Adipose tissue (tissue), 3 donors: ENCODE measurements at regions not wholly inside any gene's neighbourhood (a gene's known extent, or its start where the extent isn't known, plus 50 kb on each side); places are given as distances from the start of the nearest gene placed in this dataset.

Source experiments
- H3K27ac ChIP-seq: one replicate; pipeline ENCODE4 v1.5.1; 2013; ENCODE audit warnings: low read depth, low read length
- WGBS, 3 donors: extraction: QIAGEN DNeasy Blood & Tissue Kit; methylation state at CpG; one replicate each; pipeline ENCODE4 v1.1.7; 2013; 5-methylcytosine and 5-hydroxymethylcytosine counted together
- donor health status: healthy with polysubstance abuse.
- donor health status: Bipolar disorder and iron deficiency.
- donor health status: healthy.

DNA sequence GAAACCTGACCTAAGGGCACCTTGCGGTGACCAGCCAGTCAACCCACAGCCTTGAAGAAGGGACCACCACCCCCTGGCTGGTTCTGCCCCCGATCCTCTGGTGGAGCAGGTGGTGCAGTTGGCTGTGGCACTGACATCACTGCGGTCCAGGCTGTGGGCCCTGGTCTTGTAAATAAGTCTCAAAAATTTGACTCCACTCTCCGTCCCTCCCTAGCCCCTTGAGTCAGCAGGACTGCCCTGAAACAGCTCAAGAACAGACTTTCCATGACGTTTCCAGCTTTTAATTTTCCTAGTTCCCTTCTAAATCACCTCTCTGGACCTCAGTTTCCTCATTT lies 134.8 kb upstream of the BOD1 start:
- H3K27ac ChIP-seq, result no peak overlapping the region
- WGBS, 3 donors, result 90 to 92% (median 90%) methylated on average over 5 of the region's 5 CpGs

DNA sequence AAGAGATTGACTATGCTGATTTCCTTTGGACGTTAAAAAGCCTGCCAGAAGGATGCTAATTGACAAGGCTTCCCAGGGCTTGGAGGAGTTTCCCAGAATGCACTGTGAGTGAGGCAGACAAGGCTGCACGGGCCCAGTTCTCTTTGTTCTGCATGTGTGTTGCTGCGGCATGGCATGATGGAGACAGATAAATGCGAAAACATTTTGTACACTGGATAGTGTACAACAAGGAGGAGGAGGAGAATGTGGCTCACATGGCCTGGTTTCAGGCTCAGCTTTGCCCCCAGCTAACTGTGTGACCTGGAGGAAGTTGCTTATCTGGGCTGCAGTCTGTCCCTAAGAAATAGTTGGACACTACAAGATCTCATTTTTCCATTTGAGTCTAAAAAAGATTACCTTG lies 135.5 kb upstream of the CPEB4 start:
- H3K27ac ChIP-seq, result no peak overlapping the region

DNA sequence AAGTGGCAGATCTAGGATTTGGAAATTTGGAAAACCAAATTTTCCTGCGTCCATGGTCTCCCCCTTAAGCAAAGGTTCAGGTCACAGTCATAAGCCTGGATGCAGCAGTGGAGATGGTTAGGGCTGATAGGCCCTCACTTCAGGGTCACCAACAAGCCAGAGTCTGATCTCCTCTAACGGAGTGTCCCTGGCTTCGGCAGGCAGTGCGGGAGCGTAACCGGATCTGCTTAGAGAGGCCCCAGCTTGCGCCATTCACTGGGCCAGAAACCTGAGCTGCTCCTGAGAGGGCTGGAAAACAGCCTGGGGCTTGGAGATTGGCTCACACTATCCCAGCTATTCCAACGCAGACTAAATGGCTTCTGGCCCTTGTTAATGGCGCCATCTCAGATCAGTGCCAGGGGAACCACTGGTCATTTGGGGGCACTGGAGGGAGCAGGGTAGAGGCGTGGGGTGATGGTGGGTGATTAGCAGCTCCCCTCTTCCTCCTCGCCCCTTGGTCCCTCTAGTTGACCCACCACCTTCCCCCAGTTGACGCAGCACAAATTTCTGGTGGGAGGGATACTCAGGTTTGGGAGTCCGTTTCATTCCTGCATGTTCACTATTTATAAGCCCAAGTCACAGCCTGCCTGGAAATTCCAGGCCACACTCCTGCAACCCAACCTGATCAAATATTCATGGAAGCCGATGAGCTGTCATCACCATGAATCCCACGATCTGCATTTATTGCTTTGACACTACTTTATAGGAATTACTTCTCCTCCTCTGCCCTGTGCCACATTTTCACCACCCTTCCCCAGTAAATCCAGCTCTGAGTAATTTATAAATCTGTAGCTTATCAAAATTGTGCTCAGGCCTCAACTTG lies 134.6 kb upstream of the CPEB4 start:
- 84 to 87% (median 86%) methylated on average over 15 of the region's 15 CpGs for WGBS, 3 donors
- H3K27ac ChIP-seq, result no peak overlapping the region

More for the DNA sequence above, 135.5 kb upstream of the CPEB4 start:
- WGBS, 3 donors, result 87 to 90% (median 88%) methylated on average over 4 of the region's 4 CpGs

DNA sequence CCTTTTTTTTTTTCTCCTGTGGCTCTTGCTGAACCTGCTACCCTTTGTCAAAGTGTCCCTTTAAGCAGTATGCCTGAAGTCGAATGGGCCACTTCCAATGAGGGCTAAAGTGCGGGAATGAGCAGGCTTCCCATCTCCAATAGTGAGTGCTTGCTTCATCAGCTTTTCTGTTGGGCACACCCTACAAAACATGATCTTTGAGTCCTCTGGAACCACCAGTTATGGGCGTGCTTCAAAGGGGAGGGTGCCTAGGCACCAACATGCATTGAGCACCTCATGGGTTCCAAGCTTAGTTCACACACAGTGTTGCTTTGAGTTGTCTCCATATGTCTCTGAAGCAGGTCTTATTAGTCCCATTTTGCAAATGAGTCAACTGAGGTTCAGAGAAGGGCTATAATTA lies 132.8 kb upstream of the CPEB4 start:
- 86 to 93% (median 88%) methylated on average over 3 of the region's 3 CpGs for WGBS, 3 donors
- H3K27ac ChIP-seq, result no peak overlapping the region

DNA sequence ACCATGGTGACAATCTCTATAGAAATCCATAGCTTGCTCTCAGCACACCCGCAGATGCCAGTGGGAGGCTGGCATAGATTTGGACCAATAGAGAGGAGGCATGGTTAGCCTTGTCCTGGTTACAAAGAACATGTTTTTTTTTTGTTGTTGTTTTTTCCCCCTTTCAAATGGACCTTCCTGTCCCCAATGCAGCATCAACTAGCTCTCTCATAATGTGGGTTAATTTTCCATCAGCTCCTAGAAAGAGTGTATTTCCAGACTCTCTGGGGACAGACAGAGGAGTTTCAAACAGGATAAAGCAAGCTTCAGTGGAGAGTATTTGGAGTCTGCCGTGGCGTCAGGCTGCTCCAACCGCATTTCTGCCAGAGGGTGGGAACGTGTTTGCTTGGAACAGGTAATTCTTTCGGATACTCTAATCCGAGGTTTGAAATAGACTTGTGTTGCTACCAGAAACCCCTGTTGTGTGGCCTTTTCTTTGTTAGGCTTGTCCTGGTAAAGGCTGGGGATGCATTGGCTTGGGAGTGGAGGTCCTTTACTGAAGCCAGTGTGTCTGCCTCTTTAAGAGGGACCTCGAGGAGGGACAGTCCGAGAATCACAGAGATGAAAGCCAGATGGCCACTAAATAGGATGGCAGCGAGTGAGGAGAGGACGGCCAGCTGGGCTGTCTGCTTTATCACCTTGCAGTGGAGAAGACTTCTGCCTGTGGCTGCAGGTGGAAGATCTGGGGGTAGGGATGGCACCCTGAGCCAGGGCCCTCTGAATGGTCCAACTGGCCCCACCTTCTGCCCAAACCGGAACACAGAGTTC lies 130.5 kb upstream of the CPEB4 start:
- no peak overlapping the region for H3K27ac ChIP-seq
- 57 to 71% (median 67%) methylated on average over 12 of the region's 12 CpGs for WGBS, 3 donors

DNA sequence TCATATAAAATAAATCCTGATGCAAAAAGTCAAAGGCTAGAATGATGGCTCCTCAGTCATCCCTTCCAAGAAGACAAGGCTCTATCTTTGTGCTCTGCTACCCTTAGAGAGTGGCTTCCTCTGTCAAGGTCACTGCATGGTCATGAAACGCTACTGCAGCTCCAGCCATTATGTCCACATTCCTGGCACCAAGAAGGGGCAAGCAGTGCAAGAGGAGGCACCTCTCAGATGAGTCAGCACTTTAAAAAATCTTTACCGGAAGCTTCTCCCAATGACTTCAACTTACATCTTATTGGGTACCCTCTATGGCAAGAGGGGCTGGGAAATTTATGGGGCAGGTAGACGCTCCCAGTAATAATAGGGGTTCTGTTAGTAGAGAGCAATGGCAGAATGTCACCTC lies 129.5 kb upstream of the CPEB4 start:
- 74 to 81% (median 77%) methylated on average over 3 of the region's 3 CpGs for WGBS, 3 donors
- no peak overlapping the region for H3K27ac ChIP-seq

DNA sequence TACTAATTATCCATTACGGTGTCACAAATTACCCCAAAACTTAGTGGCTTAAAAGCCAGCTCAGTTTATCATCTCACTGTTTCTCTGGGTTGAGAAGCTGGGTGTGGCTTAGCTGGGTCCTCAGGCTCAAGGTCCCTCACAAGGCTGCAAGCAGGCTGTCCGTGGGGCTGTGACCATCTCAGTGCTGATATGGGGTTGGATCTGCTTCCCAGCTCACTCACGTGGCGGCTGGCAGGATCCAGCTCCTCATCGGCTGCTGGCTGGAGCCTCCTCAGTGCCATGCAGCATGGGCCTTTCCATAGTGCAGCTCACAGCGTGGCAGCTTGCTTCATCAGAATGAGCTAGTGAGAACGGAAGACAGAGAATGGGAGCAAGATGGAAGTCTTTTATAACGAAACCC lies 128.5 kb upstream of the CPEB4 start:
- 92 to 93% (median 93%) methylated on average over 8 of the region's 8 CpGs for WGBS, 3 donors

DNA sequence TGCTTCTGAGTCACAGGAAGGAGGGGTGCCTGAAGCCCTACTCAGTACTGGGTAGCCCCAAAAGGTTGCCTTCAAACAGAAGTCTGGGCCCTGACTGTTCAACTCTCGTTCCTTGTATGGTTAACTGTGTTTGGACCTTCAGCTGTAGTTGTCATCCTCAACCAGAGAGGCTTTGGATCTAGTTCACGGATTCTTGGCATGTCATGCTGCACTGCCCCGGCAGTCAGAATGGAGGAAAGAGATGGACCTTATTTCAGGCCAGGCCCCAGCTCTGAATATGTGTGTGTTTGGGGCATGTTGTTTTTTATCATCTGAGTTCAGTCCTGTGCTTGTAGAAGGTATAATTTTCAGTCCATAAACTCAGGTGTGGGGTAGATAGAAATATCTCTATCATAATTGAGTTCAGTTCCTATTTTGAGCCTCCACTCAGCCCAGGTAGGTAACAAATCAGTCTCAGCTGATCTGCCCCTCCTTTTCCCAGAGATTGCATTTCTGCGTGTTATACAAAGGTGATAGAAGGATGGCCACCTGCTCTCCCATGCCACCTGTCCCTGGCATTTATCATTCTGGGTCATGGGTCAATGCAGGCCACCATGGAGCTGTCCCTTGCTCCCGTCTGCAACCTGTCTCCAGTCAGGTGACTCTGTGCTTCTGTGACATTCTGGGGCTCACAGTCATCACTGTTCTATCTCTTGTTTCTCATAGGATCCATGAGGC lies 127.5 kb upstream of the CPEB4 start:
- no peak overlapping the region for H3K27ac ChIP-seq
- WGBS, 3 donors, result 82 to 95% (median 88%) methylated on average over 5 of the region's 5 CpGs

More for the DNA sequence above, 128.5 kb upstream of the CPEB4 start:
- H3K27ac ChIP-seq, result no peak overlapping the region

DNA sequence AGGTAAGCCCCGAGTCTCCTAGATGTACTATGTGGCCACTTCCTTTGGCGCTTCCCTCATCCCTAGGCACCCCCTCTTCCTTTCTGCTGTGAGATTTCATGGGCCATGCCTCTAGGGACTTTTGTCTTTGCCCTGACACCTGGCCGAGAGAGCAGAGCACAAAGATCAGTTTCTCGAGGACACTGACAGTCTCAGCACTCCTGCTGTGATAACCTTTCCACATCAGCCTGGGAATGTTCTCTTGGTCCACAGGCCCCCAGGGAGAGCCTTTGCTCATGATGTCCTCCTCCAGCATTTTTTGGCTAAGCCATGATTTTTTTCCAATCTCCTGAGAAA lies 127.0 kb upstream of the CPEB4 start:
- WGBS, 3 donors, result 83 to 89% (median 84%) methylated on average over 4 of the region's 4 CpGs
- no peak overlapping the region for H3K27ac ChIP-seq

GRCh38 chr5:173762045-173762444 lies 126.1 kb upstream of the CPEB4 start:
- no peak overlapping the region for H3K27ac ChIP-seq
- 63 to 81% (median 74%) methylated on average over 5 of the region's 5 CpGs for WGBS, 3 donors

DNA sequence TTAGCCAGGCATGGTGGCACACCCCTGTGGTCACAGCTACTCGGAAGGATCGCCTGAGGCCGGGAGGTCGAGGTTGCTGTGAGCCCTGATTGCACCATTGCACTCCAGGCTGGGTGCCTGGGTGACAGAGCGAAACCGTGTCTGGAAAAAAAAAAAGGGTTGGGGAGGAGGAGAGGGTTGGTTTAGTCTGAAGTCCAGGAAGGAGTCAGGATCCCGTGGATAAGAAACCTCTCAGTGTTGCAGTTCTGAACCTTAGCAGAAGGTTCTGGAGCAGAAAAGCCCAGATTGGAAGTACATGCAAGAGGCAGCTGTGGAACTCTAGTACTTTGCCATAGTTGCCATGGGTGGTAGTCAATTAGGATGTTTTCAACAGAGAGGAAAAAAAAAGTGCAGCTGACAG lies 125.2 kb upstream of the CPEB4 start:
- H3K27ac ChIP-seq, result no peak overlapping the region
- 60 to 78% (median 63%) methylated on average over 7 of the region's 7 CpGs for WGBS, 3 donors

- 79 to 90% (median 84%) methylated on average over 8 of the region's 8 CpGs for WGBS, 3 donors
- no peak overlapping the region for H3K27ac ChIP-seq
Observed at GRCh38 chr5:173763410-173763809, 124.7 kb upstream of the CPEB4 start.

DNA sequence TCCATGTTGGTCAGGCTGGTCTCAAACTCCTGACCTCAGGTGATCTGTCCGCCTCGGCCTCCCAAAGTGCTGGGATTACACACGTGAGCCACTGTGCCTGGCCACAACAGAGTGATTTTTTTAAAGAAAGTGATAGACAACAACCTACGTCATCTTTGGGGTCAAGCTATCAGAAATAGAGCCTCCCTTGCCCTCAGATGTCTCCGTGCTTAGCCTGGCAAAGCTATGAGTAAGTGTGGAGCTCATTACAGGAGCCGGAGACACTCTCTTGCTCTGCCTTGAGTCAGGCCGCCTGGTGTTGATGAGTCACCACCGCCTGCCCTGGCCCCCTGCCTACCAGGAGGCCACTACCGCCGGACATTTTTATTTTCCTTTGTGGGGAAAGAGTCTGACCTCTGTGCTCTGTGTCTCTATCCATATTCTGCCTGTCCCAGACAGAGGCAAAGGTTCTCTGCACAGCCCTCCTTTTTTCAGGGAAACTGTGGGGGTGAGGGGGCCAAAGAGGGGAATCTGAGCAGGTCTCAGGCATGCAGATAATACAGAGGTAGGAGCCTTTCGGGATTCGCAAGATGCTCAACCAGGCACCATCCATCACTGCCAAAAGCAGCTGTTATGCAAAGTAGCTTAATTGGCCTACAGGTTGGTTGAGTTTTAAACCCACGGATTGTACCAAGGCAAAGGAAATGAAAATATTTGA lies 123.7 kb upstream of the CPEB4 start:
- H3K27ac ChIP-seq, result no peak overlapping the region

GRCh38 chr5:173765029-173765644 lies 123.0 kb upstream of the CPEB4 start:
- 83 to 93% (median 92%) methylated on average over 9 of the region's 9 CpGs for WGBS, 3 donors
- H3K27ac ChIP-seq, result no peak overlapping the region

More for the DNA sequence above, 123.7 kb upstream of the CPEB4 start:
- WGBS, 3 donors, result 49 to 56% (median 54%) methylated on average over 13 of the region's 13 CpGs

DNA sequence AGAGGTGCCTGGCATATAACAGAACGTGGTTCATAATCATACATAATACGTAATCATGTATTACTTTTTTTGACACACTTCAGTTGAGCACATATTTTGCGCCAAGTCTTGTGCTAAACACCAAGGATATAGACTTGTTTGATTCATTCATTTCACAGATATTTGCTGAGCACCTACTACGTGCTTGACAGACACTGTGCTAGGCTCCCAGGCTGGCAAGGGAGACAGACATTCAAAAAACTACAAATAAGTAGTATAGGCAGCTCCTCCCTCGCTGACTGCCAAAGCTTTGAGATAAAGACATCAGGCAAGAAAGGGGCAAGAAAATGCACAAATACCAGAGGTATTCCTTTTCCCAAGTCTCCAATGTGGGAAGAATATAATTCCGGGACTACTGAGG lies 122.5 kb upstream of the CPEB4 start:
- WGBS, 3 donors, result 68 to 91% (median 74%) methylated on average over 6 of the region's 6 CpGs
- no peak overlapping the region for H3K27ac ChIP-seq

DNA sequence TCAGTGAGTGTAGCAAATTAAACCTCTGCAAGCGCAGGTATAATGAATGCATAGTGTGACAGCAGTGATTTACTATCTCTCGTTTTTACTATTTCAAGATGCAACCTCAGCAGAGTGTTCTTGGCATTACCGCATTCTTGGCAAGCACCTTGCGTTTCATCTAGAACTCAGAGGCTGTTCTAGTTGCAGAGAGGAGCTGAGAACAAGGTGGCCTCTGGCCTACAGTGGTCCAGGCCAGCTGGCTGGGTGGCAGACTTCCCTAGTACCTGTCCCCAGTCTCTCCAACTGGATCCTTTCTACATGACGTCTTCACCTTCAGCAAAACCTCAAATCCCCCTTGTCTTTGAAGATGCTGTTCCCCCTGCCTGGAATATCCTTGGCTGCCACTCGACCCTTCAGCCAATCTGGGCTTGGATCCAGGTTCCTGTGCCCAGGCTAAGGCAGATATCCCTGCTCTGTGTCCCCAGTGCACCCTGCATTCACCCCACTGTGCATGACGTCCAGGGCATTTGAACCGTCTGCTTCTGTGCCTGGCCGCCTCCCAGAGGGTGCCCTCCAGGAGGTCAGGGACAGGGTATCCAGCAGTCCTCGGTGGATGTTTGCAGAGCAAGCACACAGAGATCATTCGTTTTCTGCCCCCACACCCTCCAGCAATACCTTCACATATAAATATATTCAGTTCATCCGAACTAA lies 120.4 kb upstream of the CPEB4 start:
- WGBS, 3 donors, result 51 to 73% (median 70%) methylated on average over 12 of the region's 12 CpGs
- H3K27ac ChIP-seq, result no peak overlapping the region

DNA sequence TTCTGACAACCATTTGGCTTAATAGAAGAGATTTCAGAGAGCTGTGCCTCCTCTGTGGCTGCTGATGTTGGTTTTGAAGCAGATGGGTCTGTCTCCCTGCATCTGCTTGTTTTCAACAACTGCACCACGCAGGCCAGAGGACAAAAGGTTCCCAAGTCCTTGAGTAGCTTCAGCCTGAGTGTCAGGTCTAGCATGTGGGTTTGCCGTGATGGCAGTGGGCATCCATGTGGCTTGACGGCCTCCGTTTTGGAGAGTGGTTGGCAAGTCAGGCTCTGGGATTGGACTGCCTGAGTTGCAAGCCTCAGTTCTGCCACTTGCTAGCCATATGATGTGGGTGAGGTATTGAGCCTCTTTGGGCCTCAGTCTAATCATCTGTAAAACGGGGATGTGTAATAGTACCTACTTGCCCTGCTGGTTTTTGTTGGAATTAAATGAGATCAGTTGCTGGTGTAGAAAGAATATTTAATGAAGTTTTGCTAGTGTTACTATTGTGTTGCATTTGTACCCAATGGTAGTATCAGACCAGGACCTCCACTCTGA lies 119.8 kb upstream of the CPEB4 start:
- WGBS, 3 donors, result 85 to 92% (median 91%) methylated on average over 5 of the region's 5 CpGs
- no peak overlapping the region for H3K27ac ChIP-seq
